ENCODE measurements at regions not wholly inside any gene's neighbourhood (a gene's known extent, or its start where the extent isn't known, plus 50 kb on each side); places are given as distances from the start of the nearest gene placed in this dataset.
"Not testable (repeated sequence)": the region's sequence is repeated elsewhere in the genome, so short reads cannot be mapped to it uniquely, and the experiment has no call there.

DNA sequence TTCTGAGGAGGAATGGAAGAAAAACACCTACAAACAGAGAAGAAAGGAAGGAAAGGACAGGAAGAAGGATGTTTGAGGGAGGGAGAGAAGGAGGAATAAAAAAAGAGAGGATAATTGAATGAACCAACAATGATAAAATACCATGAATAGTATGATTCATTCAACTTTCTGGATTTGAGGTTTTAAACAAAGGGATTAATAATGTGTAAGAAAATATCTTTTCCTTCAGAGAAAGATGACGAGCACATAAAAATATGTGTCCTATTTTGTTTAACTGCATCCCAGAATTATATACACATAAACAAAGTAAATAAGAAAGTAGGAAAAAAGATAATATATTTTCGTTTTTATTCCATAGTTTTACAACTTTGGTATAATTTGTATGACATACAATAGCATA lies 1380.4 kb downstream of the STIM2 start:
- no peak for DNase-seq

GRCh38 chr4:28247805-28248204 lies 1387.2 kb downstream of the STIM2 start:
- DNase-seq = no peak

- no peak for DNase-seq
These were observed 1387.6 kb downstream of the STIM2 start for GRCh38 chr4:28248269-28248668.

GRCh38 chr4:28250646-28251045 lies 1390.0 kb downstream of the STIM2 start:
- no peak for DNase-seq

DNA sequence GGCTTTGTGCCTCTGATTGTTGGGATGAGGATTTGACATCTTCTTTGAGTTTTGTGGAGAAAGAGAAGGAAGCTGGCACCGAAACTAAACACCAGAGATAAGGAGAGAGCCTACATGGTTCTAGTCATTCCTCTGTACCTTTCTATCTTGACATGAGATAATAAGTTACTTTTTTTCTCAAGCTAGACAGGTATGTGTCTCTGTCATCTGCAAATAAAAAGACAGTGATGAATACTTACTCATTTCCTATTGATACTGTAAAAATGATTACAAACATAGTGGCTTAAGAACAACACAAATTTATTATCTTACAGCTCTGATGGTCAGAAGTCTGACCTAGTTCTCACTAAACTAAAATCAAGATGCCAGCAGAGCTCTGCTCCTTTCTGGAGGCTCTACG lies 1391.2 kb downstream of the STIM2 start:
- no peak for DNase-seq

- no peak for DNase-seq
These were observed 1393.4 kb downstream of the STIM2 start for GRCh38 chr4:28254003-28254402.

DNA sequence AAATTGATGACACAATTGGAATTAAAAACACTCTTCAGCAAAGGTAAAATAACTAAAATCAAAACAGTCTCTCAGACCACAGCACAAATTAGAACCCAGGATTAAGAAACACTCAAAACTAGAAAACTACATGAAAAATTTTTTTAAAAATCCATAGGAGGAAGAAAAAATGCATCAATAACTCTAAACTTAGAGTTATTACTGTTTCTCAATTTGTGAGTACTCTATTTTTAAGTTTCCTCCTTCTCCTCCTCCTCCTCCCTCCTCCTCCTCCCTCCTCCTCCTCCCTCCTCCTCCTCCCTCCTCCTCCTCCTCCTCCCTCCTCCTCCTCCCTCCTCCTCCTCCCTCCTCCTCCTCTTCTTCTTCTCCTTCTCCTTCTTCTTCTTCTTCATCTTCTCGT lies 1395.7 kb downstream of the STIM2 start:
- no peak for DNase-seq

DNA sequence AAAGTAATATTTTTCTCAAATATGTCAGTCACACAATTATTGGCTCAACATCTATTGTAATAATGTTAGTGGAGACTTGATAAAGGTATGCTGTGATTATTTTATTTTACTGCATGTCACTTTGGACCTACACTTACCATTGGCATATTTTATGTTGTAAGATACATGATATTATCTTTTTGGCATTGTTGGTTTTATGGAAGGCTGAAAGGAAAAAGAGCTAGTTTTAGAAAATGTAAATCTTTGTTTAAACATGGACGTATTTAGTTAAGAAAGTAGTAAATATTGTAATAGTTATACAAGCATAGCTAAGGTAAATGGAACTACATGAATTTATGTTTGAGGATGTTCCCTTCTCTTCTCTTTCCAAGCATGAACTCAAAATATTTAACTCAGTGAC lies 1399.3 kb downstream of the STIM2 start:
- DNase-seq = no peak

- DNase-seq = no peak
These were observed 1406.5 kb downstream of the STIM2 start for GRCh38 chr4:28267166-28267565.

- no peak for DNase-seq
These were observed 1408.8 kb downstream of the STIM2 start for GRCh38 chr4:28269426-28269825.

DNA sequence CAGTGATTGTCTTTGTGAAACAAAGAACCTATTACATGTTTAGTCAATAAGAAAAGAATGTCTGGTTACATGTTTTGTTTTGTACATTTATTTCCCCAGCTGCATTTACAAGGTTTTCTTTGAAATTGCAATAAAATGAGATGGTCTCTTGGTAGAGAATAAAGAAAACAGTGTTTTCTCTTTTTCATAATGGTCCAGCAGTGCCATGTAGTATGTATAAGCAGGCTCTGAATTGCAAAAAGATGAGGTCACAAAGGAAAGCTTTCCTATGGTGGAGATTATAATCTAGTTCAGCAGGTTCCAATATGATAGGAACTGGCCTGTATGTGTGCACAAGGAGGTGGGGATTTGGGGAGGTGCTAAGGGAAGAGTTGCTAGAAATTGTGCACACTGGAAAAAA lies 1417.3 kb downstream of the STIM2 start:
- no peak for DNase-seq

GRCh38 chr4:28278676-28279075 lies 1418.0 kb downstream of the STIM2 start:
- no peak for DNase-seq

DNA sequence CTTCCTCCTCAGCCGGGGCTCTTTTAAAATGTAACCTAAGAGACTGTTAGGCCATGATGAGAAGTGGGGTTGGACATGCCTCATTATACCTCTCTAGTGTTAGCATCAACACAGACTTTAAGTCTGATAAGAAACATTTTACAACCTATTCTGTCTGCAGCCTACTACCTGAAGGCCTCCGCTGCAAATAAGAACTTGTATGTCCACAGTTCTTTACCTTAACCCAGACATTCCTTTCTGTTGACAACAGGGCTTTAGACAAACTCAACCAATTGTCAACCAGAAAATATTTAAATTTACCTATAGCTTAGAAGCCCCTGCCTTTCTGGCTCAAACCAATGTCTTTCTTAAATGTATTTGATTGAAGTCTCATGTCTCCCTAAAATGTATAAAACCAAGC lies 1418.6 kb downstream of the STIM2 start:
- DNase-seq = no peak

DNA sequence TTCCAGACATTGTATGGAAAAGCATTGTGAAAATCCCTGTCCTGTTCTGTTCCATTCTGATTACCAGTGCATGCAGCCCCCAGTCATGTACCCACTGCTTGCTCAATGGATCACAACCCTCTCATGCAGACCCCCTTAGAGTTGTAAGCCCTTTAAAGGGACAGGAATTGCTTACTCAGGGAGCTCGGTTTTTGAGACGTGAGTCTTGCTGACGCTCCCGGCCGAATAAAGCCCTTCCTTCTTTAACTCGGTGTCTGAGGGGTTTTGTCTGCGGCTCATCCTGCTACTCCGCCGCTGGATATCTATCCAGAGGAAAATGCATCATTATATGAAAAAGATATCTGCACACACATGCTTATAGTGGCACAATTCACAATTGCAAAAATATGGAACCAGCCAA lies 1425.6 kb downstream of the STIM2 start:
- not testable (repeated sequence) for DNase-seq

DNA sequence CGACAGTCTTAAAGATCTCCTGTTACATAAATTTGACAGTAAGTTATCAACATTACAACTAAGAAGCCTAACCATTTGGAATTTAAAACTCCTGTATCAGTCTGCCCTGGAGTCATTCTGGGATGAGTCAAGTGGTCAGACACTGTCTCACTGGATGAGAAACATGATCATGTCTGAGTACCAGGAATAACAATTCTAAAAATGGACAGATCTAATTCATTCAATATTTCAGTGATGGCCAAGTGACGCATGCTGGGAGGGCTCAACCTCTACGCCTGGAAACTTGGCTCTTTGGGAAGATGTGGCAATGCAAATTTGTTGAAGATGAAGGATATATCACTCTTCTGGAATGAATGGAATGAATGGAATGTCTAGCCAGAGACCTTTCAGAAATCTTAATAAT lies 1427.2 kb downstream of the STIM2 start:
- no peak for DNase-seq

DNA sequence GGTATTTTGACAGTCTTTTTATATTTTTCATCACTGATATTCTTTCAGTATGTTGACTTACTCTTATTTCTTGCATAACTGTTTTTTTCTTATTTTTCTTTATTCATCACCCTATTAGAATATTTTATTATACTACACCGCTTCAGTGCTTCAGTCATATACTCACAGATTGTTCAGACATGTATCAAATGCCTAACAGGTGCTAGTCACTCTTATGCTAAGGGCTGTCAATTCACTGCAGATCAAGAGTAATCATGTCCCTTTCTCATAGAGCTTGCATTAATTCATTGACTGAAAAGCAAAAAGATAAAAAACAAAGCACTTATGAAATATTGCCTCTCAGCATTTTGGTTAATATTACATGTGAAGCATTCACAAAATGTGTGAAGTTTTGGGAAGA lies 1435.6 kb downstream of the STIM2 start:
- DNase-seq = no peak

DNA sequence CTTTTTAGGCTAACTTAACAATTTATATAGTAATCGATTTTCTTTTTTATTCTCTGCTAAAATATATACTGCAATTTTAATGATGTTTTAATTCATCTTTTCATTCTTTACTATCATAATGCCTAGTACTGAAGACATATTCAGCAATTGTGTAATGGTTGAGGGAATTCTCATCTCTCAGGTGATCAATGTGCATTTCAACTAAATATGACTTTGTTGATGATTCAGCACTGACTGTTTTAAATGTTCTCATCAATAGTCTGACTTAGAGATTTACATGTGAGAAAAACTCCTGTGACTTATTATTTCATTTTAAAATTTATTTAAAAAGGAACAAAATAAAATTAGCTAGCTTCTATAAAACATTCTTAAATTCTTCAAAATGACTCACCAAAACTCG lies 1450.3 kb downstream of the STIM2 start:
- no peak for DNase-seq

- not testable (repeated sequence) for DNase-seq
These were observed 1451.9 kb downstream of the STIM2 start for GRCh38 chr4:28312497-28312896.

- no peak for DNase-seq
These were observed 1453.4 kb downstream of the STIM2 start for GRCh38 chr4:28313729-28314713.

DNA sequence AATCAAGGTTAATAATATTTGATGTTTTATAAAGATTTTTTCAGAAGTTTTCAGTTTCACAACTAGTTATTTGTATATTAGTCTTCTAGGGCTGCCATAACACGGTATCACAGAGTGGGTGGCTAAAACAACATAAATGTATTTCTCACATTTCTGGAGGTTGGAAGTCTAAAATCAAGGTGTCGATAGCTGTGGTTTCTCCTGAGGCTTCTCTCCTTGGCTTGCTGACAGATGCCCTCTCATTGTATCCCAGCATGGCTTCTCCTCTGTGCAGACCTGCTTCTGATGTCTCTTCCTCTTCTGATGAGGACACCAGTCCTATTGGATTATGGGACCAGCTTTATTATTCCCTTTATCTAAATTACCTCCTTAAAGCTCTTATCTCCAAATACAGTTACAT lies 1456.6 kb downstream of the STIM2 start:
- no peak for DNase-seq

GRCh38 chr4:28334249-28334648 lies 1473.6 kb downstream of the STIM2 start:
- DNase-seq = no peak

- no peak for DNase-seq
These were observed 1481.1 kb downstream of the STIM2 start for GRCh38 chr4:28341784-28342183.

GRCh38 chr4:28350485-28350884 lies 1489.8 kb downstream of the STIM2 start:
- no peak for DNase-seq

- DNase-seq = no peak
These were observed 1490.5 kb downstream of the STIM2 start for GRCh38 chr4:28351102-28351501.

GRCh38 chr4:28351826-28352225 lies 1491.2 kb downstream of the STIM2 start:
- no peak for DNase-seq
